GM12878 (cell line): ENCODE measurements at regions not wholly inside any gene's neighbourhood (a gene's known extent, or its start where the extent isn't known, plus 50 kb on each side); places are given as distances from the start of the nearest gene placed in this dataset.

Source experiments
- BCLAF1 ChIP-seq: fragments of 450-650 bp; IDR thresholded peaks from 2 replicates; pipeline ENCODE4 v1.6.1; 2017; ENCODE audit warnings: antibody characterized with exemption, mild to moderate bottlenecking, moderate library complexity
- IRF3 ChIP-seq: fragments of 450-650 bp; IDR thresholded peaks from 2 replicates; pipeline ENCODE4 v1.6.1; 2014; ENCODE audit warnings: mild to moderate bottlenecking
- JUNB ChIP-seq: IDR thresholded peaks from 2 replicates; pipeline ENCODE4 v1.6.1; 2016; ENCODE audit warnings: antibody characterized with exemption, mild to moderate bottlenecking
- ZBTB40 ChIP-seq: fragments of 450-650 bp; IDR thresholded peaks from 2 replicates; pipeline ENCODE4 v1.6.1; 2016; ENCODE audit warnings: mild to moderate bottlenecking, moderate library complexity, borderline replicate concordance
- TF ChIP-seq, protein P1 (sequence below): IDR thresholded peaks from 2 replicates; pipeline ENCODE4 v1.6.1; 2012; ENCODE audit warnings: low read length, inconsistent platforms
- TF ChIP-seq, protein P2 (sequence below): fragments of 450-650 bp; IDR thresholded peaks from 2 replicates; pipeline ENCODE4 v1.6.1; 2018; ENCODE audit warnings: borderline replicate concordance, mild to moderate bottlenecking; ENCODE audit not compliant: partially characterized antibody

DNA sequence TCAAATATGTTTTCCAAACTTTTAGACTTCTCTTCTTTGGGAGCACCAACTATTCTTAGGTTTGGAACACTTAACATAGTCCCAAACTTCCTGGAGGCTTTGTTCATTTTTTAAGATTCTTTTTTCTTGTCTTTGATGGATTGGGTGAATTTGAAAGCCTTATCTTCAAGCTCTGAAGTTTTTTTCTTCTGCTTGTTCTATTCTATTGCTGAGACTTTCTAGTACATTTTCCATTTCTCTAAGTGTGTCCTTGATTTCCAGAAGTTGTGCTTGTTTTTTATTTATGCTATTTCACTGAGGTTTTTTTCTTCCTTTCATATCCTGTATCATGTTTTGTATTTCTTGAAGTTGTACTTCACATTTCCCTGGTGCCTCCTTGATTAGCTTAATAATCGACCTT, 97.5 kb downstream of the PLSCR2 start (continued):
- TF ChIP-seq, protein P1, sequence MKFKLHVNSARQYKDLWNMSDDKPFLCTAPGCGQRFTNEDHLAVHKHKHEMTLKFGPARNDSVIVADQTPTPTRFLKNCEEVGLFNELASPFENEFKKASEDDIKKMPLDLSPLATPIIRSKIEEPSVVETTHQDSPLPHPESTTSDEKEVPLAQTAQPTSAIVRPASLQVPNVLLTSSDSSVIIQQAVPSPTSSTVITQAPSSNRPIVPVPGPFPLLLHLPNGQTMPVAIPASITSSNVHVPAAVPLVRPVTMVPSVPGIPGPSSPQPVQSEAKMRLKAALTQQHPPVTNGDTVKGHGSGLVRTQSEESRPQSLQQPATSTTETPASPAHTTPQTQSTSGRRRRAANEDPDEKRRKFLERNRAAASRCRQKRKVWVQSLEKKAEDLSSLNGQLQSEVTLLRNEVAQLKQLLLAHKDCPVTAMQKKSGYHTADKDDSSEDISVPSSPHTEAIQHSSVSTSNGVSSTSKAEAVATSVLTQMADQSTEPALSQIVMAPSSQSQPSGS: no peak
- TF ChIP-seq IRF3: no peak
- TF ChIP-seq BCLAF1: no peak
- TF ChIP-seq, protein P2, sequence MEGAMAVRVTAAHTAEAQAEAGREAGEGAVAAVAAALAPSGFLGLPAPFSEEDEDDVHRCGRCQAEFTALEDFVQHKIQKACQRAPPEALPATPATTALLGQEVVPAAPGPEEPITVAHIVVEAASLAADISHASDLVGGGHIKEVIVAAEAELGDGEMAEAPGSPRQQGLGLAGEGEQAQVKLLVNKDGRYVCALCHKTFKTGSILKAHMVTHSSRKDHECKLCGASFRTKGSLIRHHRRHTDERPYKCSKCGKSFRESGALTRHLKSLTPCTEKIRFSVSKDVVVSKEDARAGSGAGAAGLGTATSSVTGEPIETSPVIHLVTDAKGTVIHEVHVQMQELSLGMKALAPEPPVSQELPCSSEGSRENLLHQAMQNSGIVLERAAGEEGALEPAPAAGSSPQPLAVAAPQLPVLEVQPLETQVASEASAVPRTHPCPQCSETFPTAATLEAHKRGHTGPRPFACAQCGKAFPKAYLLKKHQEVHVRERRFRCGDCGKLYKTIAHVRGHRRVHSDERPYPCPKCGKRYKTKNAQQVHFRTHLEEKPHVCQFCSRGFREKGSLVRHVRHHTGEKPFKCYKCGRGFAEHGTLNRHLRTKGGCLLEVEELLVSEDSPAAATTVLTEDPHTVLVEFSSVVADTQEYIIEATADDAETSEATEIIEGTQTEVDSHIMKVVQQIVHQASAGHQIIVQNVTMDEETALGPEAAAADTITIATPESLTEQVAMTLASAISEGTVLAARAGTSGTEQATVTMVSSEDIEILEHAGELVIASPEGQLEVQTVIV: no peak
- no peak for TF ChIP-seq JUNB
- TF ChIP-seq ZBTB40: no peak
